GM18858 (cell line): ENCODE measurements at regions not wholly inside any gene's neighbourhood (a gene's known extent, or its start where the extent isn't known, plus 50 kb on each side); places are given as distances from the start of the nearest gene placed in this dataset.
"Not testable (repeated sequence)": the region's sequence is repeated elsewhere in the genome, so short reads cannot be mapped to it uniquely, and the experiment has no call there.

Experiments used
- ATAC-seq: cut with Tn5 transposase; IDR thresholded peaks from one replicate; pipeline ENCODE4 v1.9.1; 2021; ENCODE audit not compliant: unreplicated experiment

GRCh38 chr13:44147648-44148047, 226.0 kb upstream of the SERP2 start:
- ATAC-seq = no peak

DNA sequence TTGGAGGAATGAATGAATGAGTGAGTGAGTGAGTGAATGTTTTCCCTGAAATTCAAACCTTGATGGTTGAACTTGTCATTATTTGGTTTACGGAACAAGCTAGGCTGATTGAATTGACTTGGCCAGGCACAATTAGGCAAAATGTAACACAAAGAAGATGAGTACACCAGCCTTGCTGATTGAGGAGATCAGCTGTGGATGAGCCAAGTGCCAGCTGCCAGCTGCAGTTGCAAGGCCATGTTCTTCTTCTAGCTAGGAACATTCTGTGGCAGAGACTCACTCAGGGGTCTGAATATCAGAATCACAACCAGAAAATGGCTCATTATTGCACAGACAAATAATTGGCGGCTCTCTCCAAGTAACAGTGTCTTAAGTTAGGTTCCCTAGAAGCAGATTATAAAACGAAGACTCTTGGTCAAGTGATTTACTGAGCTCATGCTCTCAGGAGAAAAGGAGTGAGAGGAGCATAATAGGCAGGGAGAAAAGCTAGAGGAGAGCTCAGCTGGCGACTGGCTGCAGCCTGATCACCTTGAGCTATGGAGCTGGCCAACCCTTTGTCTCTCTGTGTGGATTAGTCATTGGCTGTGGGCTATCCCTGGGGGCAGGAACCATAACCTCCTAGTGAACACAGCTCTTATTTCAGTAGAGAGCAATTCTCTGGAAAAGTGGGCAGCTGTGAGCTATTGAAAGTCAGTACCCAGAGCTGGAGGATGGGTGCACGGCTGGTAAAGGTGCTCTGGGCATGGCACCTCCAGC, 225.3 kb upstream of the SERP2 start:
- no peak for ATAC-seq

- ATAC-seq = not testable (repeated sequence)
Observed at GRCh38 chr13:44149231-44149630, 224.4 kb upstream of the SERP2 start.

- no peak for ATAC-seq
Observed at GRCh38 chr13:44149821-44150220, 223.8 kb upstream of the SERP2 start.

- no peak for ATAC-seq
Observed at GRCh38 chr13:44151474-44151873, 222.2 kb upstream of the SERP2 start.

DNA sequence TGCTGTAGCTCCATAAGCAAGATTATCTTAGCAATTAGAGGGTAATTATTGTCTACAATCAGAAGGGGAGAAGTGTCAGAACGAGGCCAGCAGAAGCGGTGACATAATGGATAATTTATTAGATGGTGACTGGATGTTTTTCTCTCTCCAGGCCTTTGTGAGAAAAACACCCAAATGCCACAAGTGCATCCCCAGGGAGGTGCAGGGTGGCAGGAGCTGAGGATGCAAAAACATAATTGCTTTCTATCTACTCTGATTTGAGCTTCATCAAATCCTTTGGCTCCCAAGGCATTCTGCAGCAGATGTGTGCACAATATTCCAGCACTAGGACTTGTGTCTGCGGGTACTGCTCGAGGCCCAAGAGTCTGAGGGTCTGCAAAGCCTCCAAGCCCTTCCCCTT, 220.1 kb upstream of the SERP2 start:
- ATAC-seq = no peak

DNA sequence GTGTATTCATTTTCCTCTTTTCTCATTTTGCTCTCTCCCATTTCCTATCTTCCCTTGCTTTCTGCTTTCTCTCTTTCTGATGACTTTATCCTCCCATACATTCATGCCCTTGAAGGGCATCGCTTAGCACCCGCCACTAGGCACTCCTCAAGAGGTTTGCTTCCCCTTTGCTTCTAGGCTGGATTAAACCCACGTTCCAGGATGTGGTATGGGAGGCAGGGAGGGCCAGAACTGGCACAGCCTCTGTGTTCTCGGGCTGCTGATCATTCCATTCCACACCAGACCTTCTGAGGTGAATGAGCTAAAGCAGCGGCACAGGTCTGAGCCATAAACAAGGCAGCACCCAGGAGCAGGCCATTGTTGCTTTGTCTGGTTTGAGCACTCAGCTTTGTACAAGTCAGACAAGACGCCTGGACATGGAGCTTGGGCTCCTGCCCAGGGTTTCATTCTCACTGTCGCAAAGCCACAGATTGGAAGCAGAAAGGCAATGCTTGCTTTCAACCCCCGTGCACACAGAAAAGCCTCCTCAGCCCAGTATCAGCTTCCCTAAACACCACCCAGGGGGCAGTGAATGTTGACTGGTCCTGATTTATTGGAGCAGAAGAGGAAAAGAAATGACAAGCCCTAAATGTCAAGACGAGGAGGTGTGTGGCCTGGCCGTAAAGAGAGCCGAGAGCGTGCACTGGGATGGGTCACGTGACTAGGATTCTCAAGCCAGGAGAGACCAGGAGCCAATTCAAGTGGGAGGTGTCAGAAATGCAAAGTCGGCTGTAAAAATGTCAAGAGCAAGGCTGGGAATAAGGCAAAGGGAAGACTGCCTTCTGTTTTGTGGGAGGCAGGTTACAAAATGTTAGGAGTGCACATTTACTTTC, 218.0 kb upstream of the SERP2 start:
- ATAC-seq = no peak

DNA sequence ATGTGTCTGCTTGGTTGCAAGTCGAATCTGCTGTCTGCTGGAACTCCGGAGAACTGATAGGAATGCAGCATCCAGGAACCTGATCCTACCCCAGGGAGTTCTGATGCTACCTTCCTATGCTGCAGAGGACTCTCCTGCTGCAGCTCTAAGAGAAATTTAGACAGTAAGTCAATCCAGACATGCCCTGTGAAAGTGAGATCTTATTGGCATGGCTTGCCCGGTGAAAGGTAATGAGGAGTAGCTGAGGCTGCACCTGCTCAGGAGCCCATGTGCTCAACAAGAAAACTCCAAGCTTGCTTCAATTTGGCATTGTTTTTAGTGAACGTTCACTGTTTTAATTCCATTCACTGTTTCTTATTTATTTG, 217.3 kb upstream of the SERP2 start:
- no peak for ATAC-seq

DNA sequence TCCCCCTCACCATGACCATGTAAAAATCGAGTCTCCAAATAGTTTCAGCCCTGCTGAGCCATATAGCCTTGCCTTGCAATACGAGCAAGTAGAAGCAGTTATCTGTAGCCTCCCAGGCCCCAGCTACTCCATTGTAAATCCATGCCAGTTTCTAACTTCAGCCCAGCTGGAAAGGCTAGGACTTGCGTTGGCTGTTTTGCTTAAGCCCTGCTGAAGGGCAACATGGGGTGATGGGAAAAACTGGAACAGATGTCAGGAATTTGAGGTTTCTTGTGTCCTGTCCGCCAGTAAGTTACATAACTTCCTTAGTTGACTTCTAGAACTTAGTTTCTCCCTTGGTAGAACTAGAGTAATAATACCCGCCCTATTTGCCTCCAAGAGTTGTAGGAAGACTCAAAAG, 216.0 kb upstream of the SERP2 start:
- no peak for ATAC-seq

DNA sequence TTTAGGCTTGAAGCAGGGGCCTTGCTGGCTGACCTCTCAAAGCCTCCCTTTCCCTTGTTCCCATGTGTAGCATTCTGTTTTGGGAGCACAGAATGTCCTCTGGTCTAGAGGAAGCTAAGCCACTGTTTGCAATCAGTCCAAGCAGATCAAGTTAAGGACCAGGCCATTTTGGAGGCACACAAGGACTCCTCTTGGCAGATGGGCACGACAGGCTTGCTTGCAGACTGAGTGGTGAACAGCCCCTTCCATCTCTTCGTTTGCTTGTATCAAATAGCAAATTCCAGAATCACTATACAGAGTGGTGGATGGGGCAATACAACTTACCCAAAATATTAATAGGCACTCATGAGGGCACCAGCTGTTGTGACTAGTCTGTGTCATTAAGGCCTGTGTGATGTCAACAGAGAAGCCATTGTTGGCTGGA, 215.5 kb upstream of the SERP2 start:
- ATAC-seq = no peak

DNA sequence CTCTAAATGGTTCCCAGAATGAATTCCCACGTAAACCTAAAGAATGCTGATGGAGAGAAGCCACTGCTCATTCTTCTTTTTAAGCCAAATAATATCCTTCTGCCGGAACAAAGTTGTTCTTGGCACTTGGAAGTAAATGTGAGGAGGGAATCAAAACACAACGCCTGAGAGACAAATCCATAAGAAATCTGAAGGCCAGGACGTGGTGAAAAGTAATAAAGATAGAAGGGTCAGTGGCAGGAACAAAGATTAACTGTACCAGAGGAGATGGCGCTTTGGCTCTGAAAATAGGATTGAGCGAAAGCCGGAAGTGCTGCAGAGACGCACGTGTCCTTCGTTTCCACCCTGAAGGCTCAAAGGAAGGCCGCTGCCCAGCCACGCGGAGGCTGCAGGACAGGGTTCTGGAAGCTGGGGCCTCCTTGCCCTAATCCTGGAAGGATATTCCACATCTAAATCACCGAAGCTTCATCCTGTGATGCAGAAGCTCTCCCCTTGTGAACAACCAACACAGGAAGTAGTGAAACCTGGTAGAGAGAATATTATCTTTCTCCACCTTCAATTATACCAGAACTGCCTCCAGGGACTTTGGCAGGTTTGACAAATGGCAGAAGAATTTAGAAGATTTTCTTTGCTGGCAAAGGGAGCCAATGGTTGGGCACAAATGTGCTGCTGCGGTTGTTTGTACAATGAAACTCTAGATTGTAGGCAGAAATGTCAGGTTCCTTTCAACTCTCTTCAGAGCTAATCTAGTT, 214.6 kb upstream of the SERP2 start:
- ATAC-seq = no peak

DNA sequence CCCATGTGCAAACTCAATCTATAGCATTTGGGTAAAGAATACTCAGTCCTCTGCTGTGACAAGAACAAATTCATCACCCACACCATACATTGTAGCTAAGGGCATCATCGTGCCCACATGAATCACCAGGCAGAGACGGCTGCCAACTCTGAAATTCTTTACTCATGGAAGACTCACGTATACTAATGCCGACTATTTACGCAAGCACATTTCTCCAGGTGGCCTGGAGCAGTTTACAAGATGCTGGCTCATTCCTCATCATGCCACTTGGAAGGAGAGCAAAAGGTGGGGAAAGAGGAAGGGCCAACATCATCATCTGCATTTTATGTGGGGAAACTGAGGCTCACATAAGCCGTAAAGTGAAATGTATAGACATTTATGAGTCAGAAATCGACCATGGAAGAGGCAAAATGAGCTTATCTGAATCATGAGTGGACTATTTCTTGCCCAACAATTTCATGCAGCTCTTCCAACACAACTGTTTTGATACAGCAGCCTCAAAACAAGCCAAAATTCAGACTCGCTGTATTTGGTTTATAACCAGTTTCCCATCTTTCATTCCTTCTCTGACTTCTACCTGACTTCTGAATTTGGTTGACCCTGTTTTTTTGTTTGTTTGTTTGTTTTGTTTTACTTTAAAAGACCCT, 213.9 kb upstream of the SERP2 start:
- no peak for ATAC-seq

DNA sequence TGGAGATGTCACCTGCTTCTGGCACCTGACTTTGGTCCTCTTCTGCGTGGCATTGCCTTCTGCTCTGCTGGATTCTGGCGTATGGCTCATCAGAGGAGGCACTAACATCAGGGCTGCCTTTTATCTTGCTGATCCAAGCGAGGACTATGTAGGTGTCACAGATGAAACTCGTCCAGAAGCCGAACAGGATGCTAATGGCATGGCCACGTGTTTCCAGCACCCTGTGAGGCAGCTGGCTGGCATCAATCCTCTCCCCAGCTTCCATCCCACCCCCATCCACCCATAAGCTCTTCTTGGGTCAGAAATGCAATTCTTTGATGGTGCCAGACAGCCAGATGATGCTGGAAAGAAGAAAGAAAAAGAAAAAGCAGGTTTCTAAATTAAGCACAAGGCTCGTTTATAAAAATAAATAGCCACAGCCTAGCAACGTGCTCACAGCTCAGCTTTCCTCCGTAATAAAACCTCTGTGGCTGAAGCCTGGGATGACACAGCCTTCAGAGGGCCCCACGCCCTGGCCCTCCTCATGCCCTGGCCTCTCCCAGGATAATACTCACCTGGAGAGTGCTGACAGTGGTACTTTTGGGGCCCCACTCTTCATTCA, 212.9 kb upstream of the SERP2 start:
- ATAC-seq = no peak

- ATAC-seq = no peak
Observed at GRCh38 chr13:44163108-44163507, 210.5 kb upstream of the SERP2 start.

- no peak for ATAC-seq
Observed at GRCh38 chr13:44165221-44165888, 208.3 kb upstream of the SERP2 start.

- ATAC-seq = no peak
Observed at GRCh38 chr13:44165889-44166496, 207.6 kb upstream of the SERP2 start.

DNA sequence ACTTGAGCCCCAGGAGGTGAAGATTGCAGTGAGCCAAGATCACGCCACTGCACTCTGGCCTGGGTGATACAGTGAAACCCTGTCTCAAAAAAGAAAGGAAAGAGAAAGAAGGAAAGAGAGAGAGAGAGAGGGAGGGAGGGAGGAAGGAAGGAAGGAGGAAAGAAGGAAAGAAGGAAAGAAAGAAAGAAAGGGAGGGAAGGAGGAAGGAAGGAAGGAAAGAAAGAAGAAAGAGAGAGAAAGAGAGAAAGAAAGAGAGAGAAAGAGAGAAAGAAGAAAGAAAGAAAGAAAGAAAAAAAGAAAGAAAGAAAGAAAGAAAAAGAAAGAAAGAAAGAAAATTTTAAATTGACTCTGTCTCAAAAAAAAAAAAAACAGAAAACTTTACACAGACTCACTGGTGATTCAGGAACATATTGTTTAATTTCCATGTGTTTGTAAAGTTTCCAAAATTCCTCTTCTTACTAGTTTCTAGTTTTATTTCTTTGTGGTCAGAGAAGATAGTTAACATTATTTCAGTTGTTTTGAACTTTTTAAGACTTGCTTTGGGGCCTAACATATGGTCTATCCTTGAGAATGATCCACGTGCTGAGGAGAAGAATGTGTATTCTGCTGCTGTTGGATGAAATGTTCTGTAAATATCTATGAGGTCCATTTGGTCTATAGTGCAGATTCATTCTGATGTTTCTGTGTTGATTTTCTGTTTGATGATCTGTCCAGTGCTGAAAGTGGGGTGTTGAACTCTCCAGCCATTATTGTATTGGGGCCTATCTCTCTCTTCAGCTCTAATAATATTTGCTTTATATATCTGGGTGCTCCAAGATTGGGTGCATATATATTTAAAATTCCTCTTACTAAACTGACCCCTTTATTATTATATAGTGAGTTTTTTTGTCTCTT, 204.4 kb upstream of the SERP2 start:
- no peak for ATAC-seq

- no peak for ATAC-seq
Observed at GRCh38 chr13:44170731-44171130, 202.9 kb upstream of the SERP2 start.

DNA sequence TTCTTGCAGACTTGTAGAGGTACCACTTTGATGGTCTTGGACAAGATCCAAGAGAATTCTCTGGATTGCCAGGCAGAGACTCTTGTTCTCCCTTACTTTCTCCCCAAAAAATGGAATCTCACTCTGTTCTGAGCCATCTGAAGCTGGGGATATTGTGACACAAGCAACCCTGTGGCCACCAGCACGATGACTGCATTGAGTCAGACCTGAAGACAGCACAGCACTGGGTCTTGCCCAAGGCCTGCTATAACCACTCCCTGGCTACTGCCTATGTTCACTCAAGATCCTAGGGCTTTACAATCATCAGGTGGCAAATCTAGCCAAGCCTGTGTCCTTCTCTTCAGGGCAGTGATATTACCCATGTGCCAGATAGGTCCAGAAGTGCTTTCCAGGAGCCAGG, 202.5 kb upstream of the SERP2 start:
- ATAC-seq = no peak
